ENCODE measurements at regions not wholly inside any gene's neighbourhood (a gene's known extent, or its start where the extent isn't known, plus 50 kb on each side); places are given as distances from the start of the nearest gene placed in this dataset.

DNA sequence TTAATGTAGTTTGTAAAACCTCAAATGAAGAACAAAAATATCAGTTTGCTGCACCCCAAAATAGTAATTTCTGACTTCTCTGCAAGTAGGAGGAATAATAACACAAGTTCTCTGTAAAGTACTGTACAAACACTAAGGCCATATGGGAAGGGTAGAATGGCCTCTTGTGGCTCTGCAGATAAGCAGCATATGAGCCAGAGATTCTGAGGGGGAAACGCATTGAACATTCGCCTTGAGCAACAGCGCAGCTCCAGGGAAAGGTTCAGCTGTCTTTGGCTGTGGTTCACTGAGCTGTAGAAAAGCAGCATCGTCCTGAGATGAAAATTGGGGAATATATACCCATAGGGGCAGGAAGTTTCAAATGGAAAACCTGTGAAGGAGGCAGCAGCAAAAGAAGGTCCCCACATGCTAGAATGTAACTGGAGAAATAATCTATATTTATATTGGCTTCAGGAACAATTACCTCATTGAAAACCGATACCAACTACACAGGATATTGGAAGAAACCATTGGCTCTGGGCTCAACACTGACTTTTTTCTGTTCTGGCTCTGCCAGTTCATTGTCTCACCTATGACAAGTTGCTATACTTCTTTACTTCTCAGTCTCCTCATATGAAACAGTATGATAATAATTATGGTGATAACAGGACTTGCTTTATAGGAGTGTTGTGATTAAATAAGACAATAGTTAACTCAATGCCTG, 357.6 kb upstream of the CPEB2 start:
- Histone ChIP-seq H3K27me3 (ENCODE audit: insufficient read depth, low read depth) (no peaks in the 10 kb centered on the region), H3K4me2 (no peak overlapping the region), H3K4me3 (no peak overlapping the region), H3K79me2 (ENCODE audit: low read depth) (no peaks in the 10 kb centered on the region), H3K4me1 (replicated peaks; ENCODE audit: insufficient read depth) (no peaks in the 10 kb centered on the region), H3K27ac (no peak overlapping the region), H2AFZ (no peak overlapping the region), H3F3A (ENCODE audit: insufficient read depth, low read depth) (no peaks in the 10 kb centered on the region), H3K9me2 (ENCODE audit: insufficient read depth) (no peaks in the 10 kb centered on the region), H3K36me3 (ENCODE audit: low read depth) (no peaks in the 10 kb centered on the region), H3K9me3 (ENCODE audit: insufficient read depth, low read depth) (no peaks in the 10 kb centered on the region), H4K20me1 (ENCODE audit: insufficient read depth) (no peaks in the 10 kb centered on the region)
- ChIA-PET CTCF (no interaction called here), POLR2A (ENCODE audit: unreplicated experiment) (no interaction called here)
- DNase-seq: no peak
- TF ChIP-seq EZH2 (IDR thresholded peaks at IDR 0.05; ENCODE audit: low read depth): no peak
- TF ChIP-seq, protein P1, sequence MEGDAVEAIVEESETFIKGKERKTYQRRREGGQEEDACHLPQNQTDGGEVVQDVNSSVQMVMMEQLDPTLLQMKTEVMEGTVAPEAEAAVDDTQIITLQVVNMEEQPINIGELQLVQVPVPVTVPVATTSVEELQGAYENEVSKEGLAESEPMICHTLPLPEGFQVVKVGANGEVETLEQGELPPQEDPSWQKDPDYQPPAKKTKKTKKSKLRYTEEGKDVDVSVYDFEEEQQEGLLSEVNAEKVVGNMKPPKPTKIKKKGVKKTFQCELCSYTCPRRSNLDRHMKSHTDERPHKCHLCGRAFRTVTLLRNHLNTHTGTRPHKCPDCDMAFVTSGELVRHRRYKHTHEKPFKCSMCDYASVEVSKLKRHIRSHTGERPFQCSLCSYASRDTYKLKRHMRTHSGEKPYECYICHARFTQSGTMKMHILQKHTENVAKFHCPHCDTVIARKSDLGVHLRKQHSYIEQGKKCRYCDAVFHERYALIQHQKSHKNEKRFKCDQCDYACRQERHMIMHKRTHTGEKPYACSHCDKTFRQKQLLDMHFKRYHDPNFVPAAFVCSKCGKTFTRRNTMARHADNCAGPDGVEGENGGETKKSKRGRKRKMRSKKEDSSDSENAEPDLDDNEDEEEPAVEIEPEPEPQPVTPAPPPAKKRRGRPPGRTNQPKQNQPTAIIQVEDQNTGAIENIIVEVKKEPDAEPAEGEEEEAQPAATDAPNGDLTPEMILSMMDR (conservative IDR thresholded peaks at IDR 0.05): no peak
- no TSS peak for BruUV-seq (replicated peaks)
- intact Hi-C loops (cut with micrococcal nuclease; ENCODE audit: unreplicated experiment): no loop called here

DNA sequence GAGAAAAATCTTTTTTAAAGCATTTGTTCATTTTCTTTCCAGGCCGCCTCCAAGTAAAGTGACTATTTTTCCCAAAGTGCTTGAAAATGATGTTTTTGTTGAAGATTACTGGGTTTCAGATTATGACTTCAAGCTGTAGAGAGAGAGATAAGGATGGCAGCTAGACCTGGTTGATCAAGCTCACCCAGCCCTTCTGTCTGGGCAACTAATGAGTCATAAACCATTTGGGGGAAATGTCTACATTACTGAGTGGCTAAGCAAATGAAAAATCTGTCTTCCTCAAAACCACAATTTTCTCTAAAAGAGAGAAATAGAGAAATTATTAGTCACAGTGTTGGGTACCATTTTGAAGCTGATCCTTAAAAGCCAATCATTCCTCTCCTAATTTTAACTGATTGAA, 355.4 kb upstream of the CPEB2 start:
- no peak for DNase-seq
- H3K4me2 ChIP-seq: no peak overlapping the region

DNA sequence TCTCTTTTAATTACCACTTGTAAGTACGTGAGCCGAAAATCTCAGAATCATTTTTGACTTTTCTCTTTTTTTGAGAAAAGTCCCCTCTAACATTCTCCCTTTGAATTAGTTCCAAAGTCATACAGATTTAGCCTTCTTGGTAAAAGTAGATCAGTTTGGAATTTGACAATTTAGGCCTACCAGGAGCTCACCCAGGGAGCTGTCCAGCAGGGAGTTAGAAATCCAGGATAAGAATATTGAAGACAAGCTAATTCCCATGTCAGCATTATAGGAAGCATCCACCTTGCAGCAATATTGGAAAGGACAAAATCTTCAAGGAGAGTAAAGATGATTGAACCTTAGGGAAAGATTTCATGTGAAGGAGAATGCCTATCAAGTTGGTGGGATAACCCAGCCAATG, 352.2 kb upstream of the CPEB2 start:
- CTCF ChIA-PET: no interaction called here
- H3K4me3 ChIP-seq: no peak overlapping the region
- BruUV-seq (replicated peaks): no TSS peak
- POLR2A ChIA-PET (ENCODE audit: unreplicated experiment): no interaction called here
- DNase-seq: no peak
- H3K4me1 ChIP-seq (replicated peaks; ENCODE audit: insufficient read depth): no peaks in the 10 kb centered on the region; the same call in 1 of the 2 replicates
- H3K27me3 ChIP-seq (ENCODE audit: insufficient read depth, low read depth): no peaks in the 10 kb centered on the region
- no peaks in the 10 kb centered on the region for H4K20me1 ChIP-seq (ENCODE audit: insufficient read depth)
- no peak overlapping the region for H3K27ac ChIP-seq
- H3K79me2 ChIP-seq (ENCODE audit: low read depth): no peaks in the 10 kb centered on the region
- TF ChIP-seq, protein P1 (conservative IDR thresholded peaks at IDR 0.05): no peak
- TF ChIP-seq EZH2 (IDR thresholded peaks at IDR 0.05; ENCODE audit: low read depth): no peak
- no peaks in the 10 kb centered on the region for H3K36me3 ChIP-seq (ENCODE audit: low read depth)
- H2AFZ ChIP-seq: no peak overlapping the region
- H3K4me2 ChIP-seq: no peak overlapping the region
- intact Hi-C loops (cut with micrococcal nuclease; ENCODE audit: unreplicated experiment): no loop called here
- no peaks in the 10 kb centered on the region for H3F3A ChIP-seq (ENCODE audit: insufficient read depth, low read depth)
- no peaks in the 10 kb centered on the region for H3K9me3 ChIP-seq (ENCODE audit: insufficient read depth, low read depth)
- no peaks in the 10 kb centered on the region for H3K9me2 ChIP-seq (ENCODE audit: insufficient read depth)

More for the DNA sequence above, 355.4 kb upstream of the CPEB2 start:
- H3F3A ChIP-seq (ENCODE audit: insufficient read depth, low read depth): no peaks in the 10 kb centered on the region
- H3K79me2 ChIP-seq (ENCODE audit: low read depth): no peaks in the 10 kb centered on the region
- no peaks in the 10 kb centered on the region for H3K36me3 ChIP-seq (ENCODE audit: low read depth)
- ChIA-PET POLR2A (ENCODE audit: unreplicated experiment) (no interaction called here), CTCF (no interaction called here)
- no peaks in the 10 kb centered on the region for H4K20me1 ChIP-seq (ENCODE audit: insufficient read depth)
- TF ChIP-seq, protein P1 (conservative IDR thresholded peaks at IDR 0.05): no peak
- TF ChIP-seq EZH2 (IDR thresholded peaks at IDR 0.05; ENCODE audit: low read depth): no peak
- no peaks in the 10 kb centered on the region for H3K27me3 ChIP-seq (ENCODE audit: insufficient read depth, low read depth)
- H3K4me3 ChIP-seq: no peak overlapping the region
- H2AFZ ChIP-seq: no peak overlapping the region
- BruUV-seq (replicated peaks): no TSS peak
- intact Hi-C loops (cut with micrococcal nuclease; ENCODE audit: unreplicated experiment): no loop called here
- H3K9me2 ChIP-seq (ENCODE audit: insufficient read depth): no peaks in the 10 kb centered on the region
- H3K9me3 ChIP-seq (ENCODE audit: insufficient read depth, low read depth): no peaks in the 10 kb centered on the region
- no peaks in the 10 kb centered on the region for H3K4me1 ChIP-seq (replicated peaks; ENCODE audit: insufficient read depth)
- no peak overlapping the region for H3K27ac ChIP-seq
